SKM-1 treated with dmso at 0.1 percent for 144 hours (cell line): ENCODE measurements at regions not wholly inside any gene's neighbourhood (a gene's known extent, or its start where the extent isn't known, plus 50 kb on each side); places are given as distances from the start of the nearest gene placed in this dataset.

Experiments
- DNase-seq: peaks from one replicate; lab custom pipeline; 2025; ENCODE audit not compliant: unreplicated experiment; lab: John Stamatoyannopoulos, UW

DNA sequence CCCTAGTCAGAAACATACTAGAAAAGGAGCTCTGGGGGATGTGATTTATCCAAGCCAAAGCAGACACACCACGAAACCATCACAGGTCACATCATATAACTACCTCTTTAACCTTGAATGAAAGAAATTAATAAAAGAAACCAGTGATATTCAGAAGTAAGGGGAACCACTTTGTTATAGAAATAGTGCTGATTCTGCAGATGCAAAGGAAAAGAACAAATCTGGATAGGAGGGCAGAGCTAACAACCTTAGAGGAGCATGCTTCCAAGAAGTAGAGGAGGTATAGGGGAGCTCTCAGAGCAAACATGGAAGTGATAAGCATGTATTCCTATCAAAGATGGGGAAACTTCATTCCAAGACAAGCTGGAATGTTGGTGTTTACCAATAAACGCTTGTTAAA, 117.0 kb upstream of the MDM1 start:
- no peak for DNase-seq

DNA sequence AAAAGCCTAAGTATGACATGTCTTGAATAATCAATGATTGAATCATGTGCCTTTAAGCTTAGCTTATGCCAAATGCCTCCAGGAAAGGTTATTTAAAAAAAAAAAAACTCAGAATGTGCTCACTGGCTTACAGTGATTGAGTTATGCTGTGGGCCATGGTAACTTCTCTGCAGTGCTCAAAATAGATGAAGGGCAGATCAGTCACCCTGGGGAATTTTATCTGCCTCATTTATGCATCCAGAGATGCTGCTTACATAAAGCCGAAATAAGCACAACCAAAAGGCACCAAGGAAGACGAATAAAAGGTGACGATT, 118.7 kb upstream of the MDM1 start:
- no peak for DNase-seq

DNA sequence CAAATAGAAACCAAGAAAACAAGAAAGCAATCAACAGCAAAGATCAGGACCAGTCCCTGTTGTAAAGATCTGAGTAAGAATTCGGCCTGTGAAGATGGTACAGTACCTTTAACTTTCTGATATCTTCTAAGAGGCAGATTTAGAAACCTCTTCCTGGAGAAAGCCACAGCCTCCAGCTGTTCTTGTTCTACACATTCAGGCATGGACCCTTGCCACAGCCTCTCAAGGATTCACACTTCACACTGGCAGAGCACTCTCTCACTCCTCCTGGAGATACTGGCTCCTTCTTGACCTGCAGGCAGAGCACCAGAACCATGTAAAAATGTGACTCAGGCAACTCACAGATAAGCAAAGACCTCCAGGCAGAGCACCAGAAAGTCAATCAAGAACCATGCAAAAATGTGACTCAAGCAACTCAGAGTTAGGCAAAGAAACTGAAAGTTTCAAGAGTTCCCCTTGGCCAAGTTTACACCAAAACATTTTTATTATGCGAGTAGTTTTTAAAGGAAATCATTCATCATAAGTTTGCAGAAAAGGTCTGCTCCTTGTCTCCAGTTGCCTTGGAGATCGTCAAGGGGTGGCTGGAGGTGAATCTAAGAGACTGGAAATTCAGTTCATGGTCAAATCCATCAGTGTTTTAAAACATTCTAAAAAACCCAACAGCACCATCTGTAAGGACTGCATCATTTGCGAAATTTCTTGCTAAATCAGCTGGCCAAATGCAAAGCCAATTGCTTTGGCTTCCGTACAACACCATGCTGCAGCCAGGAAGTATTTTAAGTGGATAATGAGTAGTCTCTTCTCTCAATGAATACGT, 119.3 kb upstream of the MDM1 start:
- DNase-seq, result no peak

DNA sequence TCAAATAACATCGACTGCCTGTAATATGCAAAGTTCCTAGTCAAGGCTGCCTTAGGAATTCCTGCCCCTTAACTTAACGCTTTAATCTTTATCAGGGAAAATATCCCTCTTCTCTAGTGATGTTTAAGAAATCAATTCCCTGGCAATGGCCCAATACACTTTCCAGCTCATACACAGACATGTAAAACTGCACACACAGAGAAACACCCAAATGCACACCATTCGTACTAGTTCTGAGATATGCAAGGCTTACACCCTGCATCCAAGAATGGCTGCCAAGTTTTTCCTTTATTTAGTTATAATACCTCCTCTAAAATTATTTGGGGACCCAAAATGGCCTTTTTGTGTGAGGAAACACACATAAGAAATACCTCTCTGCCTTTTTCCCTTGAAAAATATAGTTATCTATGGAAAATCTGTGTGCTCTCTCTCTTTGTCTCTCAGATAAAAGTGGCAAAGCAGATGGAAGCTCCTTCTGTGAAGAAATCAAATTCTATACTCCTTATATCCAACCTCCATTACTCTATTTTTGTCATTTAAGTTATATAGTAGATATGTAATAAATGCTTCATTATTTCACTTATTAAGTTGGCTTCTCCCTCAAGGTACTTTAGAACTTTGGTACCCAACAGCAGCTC, 120.0 kb upstream of the MDM1 start:
- no peak for DNase-seq

DNA sequence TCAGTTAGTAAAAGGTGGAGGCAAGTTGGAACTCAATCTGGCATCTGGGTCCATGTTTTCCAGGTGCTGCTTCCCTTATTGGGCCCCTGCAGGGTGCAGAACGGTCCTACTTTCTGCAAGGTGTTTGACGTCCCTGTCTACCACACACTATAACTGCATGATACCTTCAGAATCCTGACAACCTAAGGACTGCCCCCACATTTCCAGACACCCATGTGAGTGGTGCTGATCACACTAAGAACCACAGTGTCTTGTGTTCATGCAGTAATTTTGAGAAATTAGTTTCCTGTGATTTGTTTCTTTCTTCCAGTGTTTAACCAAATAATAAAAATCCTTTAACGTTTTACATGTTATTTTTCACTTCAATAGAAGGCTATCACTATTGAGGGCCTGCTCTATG, 121.1 kb upstream of the MDM1 start:
- no peak for DNase-seq

DNA sequence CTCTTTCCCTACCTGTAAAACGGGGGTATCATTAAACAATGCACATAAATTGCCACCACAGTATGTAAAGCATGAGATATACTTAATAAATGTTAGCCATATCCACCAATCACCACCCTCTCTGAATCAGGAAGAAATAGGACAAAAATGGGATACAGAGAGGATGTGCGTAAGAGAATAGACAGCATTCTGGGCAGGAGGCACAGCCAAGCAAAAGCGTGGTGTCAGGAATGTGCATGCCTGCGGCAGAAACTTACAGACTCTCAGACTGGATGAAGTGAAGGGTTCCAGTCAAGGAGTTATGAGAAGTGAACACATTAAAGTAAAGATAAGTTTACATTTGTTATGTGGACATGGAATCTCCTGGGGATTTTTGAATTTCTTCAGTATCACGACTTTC, 121.7 kb upstream of the MDM1 start:
- DNase-seq, result no peak

DNA sequence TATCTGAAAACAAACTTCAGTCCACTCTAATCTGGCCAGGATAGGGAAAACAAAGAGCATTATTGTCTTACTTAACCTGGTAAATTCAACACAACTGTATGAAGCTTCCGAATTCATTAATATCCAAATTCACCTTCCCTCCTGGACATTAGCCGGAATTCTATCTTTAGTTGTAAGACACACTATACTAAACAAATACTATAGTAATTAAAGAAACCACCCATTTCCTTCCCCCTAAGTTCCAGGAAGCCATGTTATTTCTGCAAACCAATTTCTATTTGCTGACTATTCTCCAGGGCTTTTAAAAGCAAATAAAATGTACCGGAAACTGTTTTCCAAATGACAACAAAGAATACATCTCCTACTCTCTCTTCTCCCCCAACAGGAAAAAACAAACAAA, 122.7 kb upstream of the MDM1 start:
- DNase-seq, result no peak

DNA sequence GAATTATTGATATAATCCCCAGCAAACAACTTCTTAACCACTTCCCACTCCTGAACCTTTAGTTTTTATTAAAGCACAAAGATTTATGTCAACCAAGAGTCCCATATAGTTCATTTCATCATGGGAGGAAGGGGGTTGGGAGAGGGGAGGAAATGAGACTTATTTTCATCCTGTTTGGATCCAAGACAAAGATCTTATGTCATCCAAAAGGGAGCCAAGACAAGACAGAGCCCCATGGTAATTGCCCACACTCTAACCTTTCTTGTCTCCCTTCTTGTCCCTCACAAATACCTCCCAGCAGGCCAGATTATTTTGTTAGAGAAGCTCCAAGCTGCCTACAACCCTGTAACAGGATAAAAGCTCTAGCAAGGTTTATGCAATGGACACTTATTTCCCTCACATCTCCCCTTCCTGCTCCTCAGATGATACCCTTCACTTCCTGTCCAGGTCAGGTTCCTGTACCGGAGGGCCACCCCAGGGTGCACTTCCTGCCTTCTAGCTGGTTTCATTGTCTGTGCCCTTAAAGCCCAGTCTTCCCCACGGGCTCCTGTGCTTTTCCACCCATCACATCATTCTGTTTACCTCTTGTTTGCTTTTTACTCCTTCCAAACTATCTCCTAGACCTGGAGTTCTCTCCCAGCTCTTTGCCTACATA, 123.7 kb upstream of the MDM1 start:
- no peak for DNase-seq

DNA sequence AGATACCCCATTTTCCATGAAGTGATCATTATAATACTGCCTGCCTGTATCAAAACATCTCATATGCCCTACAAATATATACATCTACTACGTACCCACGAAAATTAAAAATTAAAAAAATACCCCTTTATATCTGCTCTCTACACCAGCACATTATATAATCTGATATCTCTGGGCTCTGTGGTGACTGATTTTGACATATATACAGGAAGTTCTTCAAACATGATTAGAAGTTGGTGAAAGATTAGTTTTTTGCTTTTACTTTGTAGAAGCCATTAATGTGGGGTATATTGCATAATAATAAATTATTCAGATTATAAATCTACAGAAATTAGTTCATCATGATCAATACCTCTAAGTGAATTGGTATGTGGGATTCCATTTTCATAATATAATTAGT, 126.7 kb upstream of the MDM1 start:
- no peak for DNase-seq

DNA sequence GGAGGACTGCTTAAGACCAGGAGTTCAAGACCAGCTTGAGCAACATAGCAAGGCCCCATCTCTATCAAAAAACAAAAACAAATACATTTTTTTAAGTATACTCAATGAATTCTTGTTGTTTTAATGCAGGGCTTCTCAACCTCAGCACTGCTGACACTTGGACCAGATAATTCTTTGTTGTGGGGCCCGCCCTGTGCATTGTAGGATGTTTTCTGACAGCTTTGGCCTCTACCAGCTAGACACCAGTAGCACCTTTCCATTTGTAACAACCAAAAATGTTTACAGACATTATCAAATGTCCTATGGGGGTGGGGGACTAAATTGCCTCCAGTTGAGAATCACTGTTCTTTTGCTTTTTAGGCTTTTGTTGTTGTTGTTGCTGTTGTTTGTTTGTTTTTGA, 128.1 kb upstream of the MDM1 start:
- no peak for DNase-seq

DNA sequence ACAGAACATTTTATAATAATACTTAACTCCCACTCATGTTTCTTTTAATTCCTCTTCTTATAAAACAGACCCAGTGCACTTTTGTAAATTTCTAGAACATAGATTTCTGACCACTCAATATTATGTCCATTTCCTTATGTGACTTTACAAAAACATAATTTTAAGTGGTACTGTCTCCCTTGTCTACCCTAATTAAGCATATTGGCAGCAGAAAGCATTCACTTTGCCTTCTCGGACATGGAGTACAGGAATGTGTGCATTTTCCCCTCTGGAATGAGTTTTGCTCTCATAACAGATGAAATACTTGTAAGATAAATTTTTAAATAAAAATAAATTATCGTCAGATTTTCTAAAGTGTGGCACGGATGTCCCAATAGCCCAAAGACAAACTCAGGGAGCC, 129.5 kb upstream of the MDM1 start:
- no peak for DNase-seq

DNA sequence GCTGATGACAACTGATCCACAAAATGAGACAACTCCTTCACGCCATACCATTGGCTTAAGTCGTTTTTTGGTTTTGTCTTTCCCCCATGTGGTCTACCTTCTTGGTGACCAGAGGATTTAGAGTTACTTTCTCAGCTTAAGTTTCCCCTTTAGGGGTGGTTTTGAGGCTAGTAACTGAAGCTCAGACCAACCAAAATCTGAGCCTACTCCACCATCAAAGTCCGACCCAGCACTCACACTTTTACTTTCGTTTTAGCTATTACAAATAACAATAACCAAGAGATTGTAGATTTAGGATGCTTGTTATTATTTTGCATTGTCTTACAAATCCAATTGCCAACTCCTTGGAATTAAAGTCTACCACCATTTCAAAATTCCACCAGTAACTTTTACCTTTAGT, 130.6 kb upstream of the MDM1 start:
- no peak for DNase-seq

DNA sequence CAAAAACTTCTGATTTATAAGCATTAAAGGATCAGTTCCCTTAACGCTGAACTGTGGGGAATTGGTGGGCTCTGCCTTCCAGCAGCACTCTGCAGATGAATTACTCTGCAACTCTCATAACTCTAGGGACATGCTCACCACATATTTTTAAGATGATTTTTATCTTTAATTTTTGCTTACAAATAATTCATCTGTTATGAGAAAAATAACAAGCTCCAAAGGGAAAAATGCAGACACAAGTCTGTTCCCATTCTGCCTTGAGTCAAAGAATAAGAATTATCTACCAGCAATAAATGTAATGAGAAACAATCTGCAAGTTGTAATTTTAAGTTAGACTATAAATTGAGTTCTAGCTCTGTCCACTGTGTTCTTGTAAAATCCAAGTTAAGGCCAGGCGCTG, 133.1 kb upstream of the MDM1 start:
- DNase-seq, result no peak

DNA sequence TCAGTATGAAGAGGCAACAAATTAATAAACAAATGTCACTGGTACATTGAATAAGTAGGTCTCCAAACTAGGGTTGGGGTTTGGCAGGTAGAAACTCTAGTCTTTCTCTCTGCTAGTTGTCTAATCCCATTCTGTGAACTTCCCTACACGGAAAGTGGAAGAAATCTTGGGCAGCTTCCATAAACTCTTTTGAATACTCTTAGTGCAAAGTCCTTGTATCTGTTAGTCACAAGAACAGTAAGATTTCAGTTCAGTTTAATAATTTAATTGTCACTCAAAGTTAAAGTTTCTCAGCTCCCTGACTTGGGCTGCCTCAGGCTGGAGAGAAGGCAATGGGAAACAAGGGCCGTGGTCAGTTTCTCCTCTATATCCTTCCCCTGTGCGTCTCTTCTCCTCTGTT, 135.4 kb upstream of the MDM1 start:
- DNase-seq, result no peak

DNA sequence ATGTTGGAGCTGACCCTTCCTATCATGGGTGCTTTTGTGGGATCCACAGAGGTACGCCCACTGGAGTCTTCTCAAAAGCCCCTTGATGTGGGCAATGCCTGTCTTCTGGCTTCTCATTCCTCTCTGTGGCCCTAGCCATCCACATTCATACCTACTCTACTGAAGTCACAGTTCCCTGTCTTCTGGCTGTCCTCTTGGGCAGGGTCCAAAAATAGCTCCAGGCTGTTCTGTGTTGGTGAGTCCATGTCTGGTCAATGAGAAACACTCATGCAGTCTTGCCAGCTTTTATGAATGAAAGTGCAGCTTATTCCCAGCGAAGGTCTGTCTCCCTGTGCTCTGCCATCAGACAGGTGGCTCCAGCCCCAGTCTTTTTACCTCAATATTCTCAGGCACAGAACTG, 135.9 kb upstream of the MDM1 start:
- no peak for DNase-seq

DNA sequence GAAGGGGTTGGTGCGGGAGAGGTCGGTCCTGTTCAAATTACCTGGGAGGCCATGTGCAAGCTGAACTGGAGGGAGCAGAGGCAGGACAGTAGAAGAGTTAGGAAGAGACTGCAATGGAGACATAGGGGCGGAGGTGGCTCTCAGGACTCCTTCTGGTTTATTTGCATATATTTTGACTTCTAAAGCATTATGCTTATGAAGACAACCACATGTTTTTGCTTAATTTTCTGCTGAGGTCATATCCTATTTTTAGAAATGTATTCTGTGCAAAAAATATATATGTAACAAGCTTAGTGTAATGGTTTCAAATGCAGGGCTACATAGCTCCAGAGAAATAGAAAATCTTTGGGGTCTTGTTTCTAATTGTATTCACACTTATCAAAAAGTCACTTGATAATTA, 137.0 kb upstream of the MDM1 start:
- DNase-seq, result no peak

DNA sequence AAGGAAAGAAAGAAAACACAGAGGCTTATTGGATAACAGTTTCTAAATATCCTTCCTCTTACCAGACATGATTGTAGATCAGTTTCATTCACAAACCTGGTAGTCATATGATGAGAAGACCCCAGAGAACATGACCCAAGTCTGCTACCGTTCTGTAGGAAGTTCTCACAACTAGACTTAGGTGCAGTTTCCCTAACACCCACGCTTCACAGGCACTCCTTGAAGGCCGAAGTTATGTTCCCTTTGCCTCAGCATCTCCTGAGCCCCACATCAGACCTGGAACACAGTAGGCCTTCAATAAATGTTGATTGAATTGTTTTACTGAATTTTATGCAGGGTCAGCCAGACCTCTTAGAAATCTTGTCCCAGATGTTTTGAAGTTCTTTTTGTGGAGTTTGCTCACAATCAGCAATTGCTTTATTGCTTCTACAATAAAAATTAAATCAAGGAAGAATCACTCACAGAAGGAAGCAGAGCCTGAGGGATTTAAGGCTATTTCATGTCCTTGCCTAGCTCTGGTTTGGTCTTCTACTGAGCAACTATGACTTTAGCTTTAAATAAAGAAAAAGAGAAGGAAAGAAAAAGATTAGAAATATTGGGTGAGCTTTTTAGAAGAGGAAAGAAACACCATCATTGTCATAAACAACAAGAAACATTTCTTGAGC, 138.6 kb upstream of the MDM1 start:
- no peak for DNase-seq

DNA sequence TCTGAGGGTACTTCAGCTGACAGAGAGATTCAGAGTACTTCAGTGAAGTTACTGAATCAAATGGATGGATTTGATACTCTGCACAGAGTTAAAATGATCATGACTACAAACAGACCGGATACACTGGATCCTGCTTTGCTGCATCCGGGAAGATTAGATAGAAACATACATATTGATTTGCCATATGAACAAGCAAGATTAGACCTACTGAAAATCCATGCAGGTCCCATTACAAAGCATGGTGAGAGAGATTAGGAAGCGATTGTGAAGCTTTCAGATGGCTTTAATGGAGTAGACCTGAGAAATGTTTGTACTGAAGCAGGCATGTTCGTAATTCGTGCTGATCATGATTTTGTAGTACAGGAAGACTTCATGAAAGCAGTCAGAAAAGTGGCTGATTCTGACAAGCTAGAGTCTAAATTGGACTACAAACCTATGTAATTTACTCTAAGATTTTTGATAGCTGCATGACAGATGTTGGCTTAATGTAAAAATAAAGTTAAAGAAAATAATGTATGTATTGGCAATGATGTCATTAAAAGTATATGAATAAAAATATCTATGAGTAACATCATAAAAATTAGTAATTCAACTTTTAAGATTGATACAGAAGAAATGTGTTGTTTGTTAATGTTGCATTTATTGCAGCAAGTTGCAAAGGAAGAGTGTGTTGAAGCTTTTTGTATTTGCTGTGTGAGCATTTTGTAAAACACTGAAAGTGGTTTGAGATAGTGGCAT, 136.1 kb upstream of the RAP1B start:
- no peak for DNase-seq

DNA sequence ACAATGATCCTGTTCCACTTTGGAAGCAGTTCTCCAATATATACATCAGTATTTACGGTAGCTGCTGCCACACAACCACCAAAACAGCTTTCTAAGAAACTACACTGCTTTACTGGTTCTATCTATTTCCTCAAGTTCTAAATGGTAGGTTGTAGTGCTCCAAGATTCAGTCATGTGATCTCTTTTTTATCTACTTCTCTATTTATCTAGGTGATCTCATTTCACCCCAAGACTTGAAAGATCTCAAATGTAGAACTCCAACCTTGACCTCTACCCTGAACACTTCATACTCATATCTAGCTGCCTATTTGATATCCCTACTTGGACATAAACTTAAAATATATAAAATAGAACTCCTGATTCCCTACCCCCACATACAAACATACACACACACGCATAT, 133.9 kb upstream of the RAP1B start:
- DNase-seq, result no peak

DNA sequence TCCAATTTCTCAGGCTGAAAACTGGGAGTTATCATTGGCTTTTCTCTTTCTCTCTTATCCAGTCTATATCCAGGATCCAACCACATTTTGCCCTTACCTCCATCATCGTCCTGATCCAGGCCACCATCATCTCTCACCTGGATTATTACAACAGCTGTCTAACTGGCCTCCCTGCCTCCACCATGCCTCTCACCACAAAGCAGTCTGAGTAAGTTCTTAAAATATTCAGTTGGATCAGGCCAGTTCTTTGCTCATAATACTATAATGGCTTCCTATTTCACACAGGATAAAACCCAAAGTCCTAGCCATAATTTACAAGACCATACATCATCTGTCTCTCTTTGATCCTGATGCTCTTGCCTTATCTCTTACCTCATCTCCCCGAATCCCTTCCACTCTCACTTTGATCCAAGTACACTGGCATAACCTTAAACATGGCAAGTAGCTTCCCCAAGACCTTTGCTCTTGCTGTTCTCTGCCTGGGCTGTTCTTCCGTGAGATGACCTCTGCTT, 133.4 kb upstream of the RAP1B start:
- no peak for DNase-seq

DNA sequence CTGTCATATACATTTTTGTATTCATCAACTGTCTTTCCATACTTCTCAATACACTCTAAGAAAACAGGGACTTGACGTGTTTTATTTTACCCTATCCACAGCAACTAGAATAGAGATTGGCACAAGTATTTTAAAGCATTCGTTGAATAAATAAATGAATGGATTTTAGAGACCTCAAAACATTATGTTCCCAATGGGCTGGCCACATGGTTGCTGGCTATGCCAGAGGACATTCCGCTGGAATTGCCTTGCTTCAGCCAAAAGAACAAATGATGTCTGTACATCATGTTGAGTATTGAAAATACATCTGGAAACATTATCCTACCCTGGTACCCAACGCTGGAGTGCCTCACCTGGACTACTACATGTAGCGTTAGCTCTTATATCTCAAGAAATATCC, 132.8 kb upstream of the RAP1B start:
- no peak for DNase-seq
